Stomach smooth muscle (tissue), 2 donors: ENCODE measurements at regions not wholly inside any gene's neighbourhood (a gene's known extent, or its start where the extent isn't known, plus 50 kb on each side); places are given as distances from the start of the nearest gene placed in this dataset.

Source experiments
- H3K27ac ChIP-seq: one replicate; pipeline ENCODE4 v1.7.0; 2013; ENCODE audit warnings: mild to moderate bottlenecking, low read length, inconsistent platforms
- H3K27me3 ChIP-seq, 2 donors: one replicate each; pipeline ENCODE4 v1.7.0; 2013; ENCODE audit warnings: low read length in 2 of 2; ENCODE audit not compliant: insufficient read depth in 2 of 2, control insufficient read depth in 1 of 2
- H3K36me3 ChIP-seq, 2 donors: one replicate each; pipeline ENCODE4 v1.7.0; 2013; ENCODE audit warnings: low read length in 2 of 2; ENCODE audit not compliant: control insufficient read depth in 2 of 2, insufficient read depth in 2 of 2
- H3K4me1 ChIP-seq: one replicate; pipeline ENCODE4 v1.7.0; 2013; ENCODE audit warnings: low read length; ENCODE audit not compliant: control insufficient read depth, insufficient read depth
- H3K4me3 ChIP-seq, 2 donors: one replicate each; pipeline ENCODE4 v1.7.0; 2013; ENCODE audit warnings: low read length in 2 of 2
- H3K9ac ChIP-seq, 2 donors: one replicate each; pipeline ENCODE4 v1.7.0; 2013; ENCODE audit warnings: low read length in 2 of 2, mild to moderate bottlenecking in 1 of 2
- H3K9me3 ChIP-seq, 2 donors: one replicate each; pipeline ENCODE4 v1.7.0; 2013; ENCODE audit warnings: low read length in 2 of 2; ENCODE audit not compliant: control insufficient read depth in 2 of 2
- donor health status: healthy.
- donor health status: Pancreatic carcinoma.

GRCh38 chr2:204223544-204223943 lies 287.0 kb downstream of the ICOS start:
- H3K4me3 ChIP-seq, result no peak overlapping the region
- no peaks in the 10 kb centered on the region for H3K27me3 ChIP-seq
- H3K27ac ChIP-seq, result no peak overlapping the region
- H3K4me1 ChIP-seq, result peaks cover 9% of the 10 kb centered on the region
- H3K9me3 ChIP-seq, result no peaks in the 10 kb centered on the region
- H3K9ac ChIP-seq, result no peak overlapping the region
- H3K36me3 ChIP-seq, result no peaks in the 10 kb centered on the region

GRCh38 chr2:204225671-204226073 lies 289.1 kb downstream of the ICOS start:
- Histone ChIP-seq H3K4me1 (peaks cover 9% of the 10 kb centered on the region), H3K27me3 (no peaks in the 10 kb centered on the region), H3K36me3 (no peaks in the 10 kb centered on the region), H3K4me3 (no peak overlapping the region), H3K9me3 (no peaks in the 10 kb centered on the region), H3K9ac (no peak overlapping the region), H3K27ac (no peak overlapping the region)

DNA sequence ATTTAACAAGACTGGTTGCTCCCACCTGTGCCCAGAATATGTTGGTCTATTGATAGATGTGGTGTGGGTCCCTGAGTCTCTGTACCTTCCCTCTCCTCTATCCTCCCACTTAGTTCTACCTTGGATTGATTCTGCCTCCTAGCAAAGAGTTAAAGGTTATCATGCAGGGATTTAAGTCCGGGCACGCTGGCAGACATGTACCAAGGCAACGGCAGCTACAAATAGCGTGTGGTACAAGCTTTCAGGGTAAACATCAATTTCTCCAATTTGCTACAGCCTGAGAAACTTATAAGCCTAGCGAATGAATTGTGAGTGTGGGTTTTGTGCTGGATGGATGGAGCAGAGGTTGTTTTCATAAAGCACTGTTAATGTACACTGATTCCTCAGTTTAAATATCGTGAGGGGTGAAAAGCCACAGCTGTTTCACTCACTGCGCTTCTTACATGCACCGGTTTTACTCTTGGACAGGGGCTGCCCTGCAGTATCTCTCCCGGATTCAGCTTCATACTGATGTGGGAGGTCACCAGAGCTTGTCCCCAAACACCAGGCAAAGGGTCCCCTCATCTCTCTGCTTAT lies 289.8 kb downstream of the ICOS start:
- H3K36me3 ChIP-seq, result no peaks in the 10 kb centered on the region
- H3K9me3 ChIP-seq, result no peaks in the 10 kb centered on the region
- H3K27me3 ChIP-seq, result no peaks in the 10 kb centered on the region
- H3K4me3 ChIP-seq, result no peak overlapping the region
- no peak overlapping the region for H3K27ac ChIP-seq
- no peak overlapping the region for H3K9ac ChIP-seq
- peaks cover 9% of the 10 kb centered on the region for H3K4me1 ChIP-seq

- Histone ChIP-seq H3K27me3 (no peaks in the 10 kb centered on the region), H3K9me3 (no peaks in the 10 kb centered on the region), H3K9ac (no peak overlapping the region), H3K27ac (no peak overlapping the region), H3K4me3 (no peak overlapping the region), H3K4me1 (peaks cover 9% of the 10 kb centered on the region), H3K36me3 (no peaks in the 10 kb centered on the region)
These were observed 291.8 kb downstream of the ICOS start for GRCh38 chr2:204228169-204228886.

DNA sequence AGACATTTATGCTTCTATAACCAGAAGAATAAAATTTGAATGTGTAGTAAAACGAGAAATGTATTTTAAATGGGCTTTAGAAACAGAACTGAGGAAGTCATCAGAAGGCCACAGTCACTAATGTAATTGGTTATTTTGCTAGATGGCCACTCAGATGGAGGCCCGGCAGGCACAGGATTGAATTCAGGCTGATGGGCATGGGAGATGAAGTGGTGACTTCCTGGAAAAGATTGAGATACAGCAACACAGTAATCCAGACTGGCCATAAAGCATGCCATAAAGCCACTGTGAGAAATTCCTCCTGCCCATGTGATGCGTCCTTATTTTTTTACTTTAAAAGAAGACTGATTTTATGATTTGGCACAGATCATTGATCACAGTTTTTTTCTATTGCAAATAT lies 297.7 kb downstream of the ICOS start:
- H3K4me1 ChIP-seq, result peaks cover 3% of the 10 kb centered on the region
- H3K9ac ChIP-seq, result no peak overlapping the region
- no peaks in the 10 kb centered on the region for H3K9me3 ChIP-seq
- H3K36me3 ChIP-seq, result no peaks in the 10 kb centered on the region
- no peak overlapping the region for H3K4me3 ChIP-seq
- H3K27ac ChIP-seq, result no peak overlapping the region
- H3K27me3 ChIP-seq, result no peaks in the 10 kb centered on the region

- no peak overlapping the region for H3K9ac ChIP-seq
- no peak overlapping the region for H3K27ac ChIP-seq
- H3K9me3 ChIP-seq, result no peaks in the 10 kb centered on the region
- no peaks in the 10 kb centered on the region for H3K36me3 ChIP-seq
- H3K4me3 ChIP-seq, result no peak overlapping the region
- peaks cover 3% of the 10 kb centered on the region for H3K4me1 ChIP-seq
- no peaks in the 10 kb centered on the region for H3K27me3 ChIP-seq
These were observed 298.3 kb downstream of the ICOS start for GRCh38 chr2:204234879-204235278.

- Histone ChIP-seq H3K4me1 (peaks cover 3% of the 10 kb centered on the region), H3K36me3 (no peaks in the 10 kb centered on the region), H3K27me3 (no peaks in the 10 kb centered on the region), H3K9me3 (no peaks in the 10 kb centered on the region), H3K4me3 (no peak overlapping the region), H3K9ac (no peak overlapping the region), H3K27ac (no peak overlapping the region)
These were observed 300.9 kb downstream of the ICOS start for GRCh38 chr2:204237416-204237815.

DNA sequence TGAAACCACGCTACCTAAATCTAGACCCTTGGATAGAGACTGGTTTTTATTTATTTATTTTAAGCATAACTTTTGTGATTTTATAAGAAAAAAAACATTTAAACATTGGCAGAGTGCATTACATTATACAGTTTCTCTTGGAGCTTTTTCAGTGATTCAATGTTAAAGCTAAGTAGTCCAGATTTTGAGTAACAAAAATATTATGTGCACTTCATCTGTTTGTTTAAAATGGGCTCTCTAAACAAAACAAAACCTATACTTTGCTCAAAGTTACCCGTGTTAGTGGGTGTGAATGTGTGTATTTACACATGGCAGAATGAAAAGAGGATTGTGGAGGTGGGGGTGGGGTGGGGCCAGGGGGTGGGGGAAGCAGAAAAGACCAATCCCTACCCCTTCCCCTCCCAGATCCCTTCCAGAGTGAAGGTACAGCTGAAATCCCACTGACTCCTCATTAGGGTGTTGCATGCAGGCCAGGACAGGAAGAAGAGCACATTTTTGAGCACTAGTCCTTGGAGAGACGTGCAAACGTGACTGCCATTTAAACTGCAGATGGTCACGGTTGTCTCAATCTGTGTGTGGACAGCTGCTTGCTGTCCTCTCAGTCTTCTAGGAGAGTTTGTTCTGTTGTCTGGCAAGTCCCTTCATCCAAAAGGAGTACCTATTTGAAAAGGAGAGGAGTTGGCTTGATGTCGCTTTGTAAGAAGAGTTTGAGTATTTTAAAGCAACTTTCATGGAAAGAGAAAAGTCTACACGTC lies 303.0 kb downstream of the ICOS start:
- H3K4me3 ChIP-seq, result no peak overlapping the region
- H3K9ac ChIP-seq, result no peak overlapping the region
- H3K27ac ChIP-seq, result no peak overlapping the region
- peaks cover 3% of the 10 kb centered on the region for H3K4me1 ChIP-seq
- H3K9me3 ChIP-seq, result no peaks in the 10 kb centered on the region
- no peaks in the 10 kb centered on the region for H3K27me3 ChIP-seq
- H3K36me3 ChIP-seq, result no peaks in the 10 kb centered on the region

DNA sequence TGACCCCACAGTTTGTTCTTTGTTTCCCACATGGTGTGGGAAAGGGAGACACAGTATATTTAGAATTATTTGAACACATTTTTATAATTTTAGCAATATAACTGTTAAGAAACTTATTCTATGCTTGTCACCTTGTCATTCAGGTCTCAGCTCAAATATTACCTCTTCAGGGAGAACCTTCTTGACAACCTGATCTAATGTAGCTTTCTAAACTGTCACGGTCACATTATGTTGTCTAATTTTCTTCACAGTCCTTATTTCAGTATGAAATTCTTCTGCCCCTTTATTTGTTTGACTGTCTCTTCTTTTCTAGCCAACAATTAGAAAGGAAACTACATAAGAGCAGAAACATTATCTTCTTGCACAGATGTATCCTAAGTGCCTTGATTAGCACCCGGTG lies 304.3 kb upstream of the PARD3B start:
- Histone ChIP-seq H3K27me3 (no peaks in the 10 kb centered on the region), H3K9ac (no peak overlapping the region), H3K27ac (no peak overlapping the region), H3K9me3 (no peaks in the 10 kb centered on the region), H3K4me3 (no peak overlapping the region), H3K4me1 (peaks cover 5% of the 10 kb centered on the region), H3K36me3 (no peaks in the 10 kb centered on the region)

- Histone ChIP-seq H3K4me3 (no peak overlapping the region), H3K4me1 (peaks cover 5% of the 10 kb centered on the region), H3K27me3 (no peaks in the 10 kb centered on the region), H3K36me3 (no peaks in the 10 kb centered on the region), H3K27ac (no peak overlapping the region), H3K9me3 (no peaks in the 10 kb centered on the region), H3K9ac (no peak overlapping the region)
These were observed 295.8 kb upstream of the PARD3B start for GRCh38 chr2:204249437-204249836.

DNA sequence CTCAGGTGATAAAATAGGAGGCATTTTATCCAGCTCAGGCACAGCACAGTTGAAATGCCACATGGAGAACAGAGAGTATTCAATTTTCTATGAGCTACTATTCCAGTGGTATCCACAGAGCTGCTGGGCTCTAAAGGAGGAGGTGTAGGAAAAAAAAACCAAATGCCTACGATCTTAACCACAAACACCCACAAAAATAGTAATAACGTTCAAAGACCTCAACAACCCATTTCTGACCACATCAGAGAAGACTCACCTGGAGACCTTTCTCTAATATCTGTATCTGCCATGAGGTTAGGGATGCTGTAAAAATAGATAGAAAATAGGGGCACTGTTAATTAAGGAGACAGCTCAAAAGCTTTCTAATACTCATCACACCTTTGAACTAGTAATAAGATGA lies 294.6 kb upstream of the PARD3B start:
- Histone ChIP-seq H3K36me3 (no peaks in the 10 kb centered on the region), H3K9ac (no peak overlapping the region), H3K27me3 (no peaks in the 10 kb centered on the region), H3K9me3 (no peaks in the 10 kb centered on the region), H3K4me3 (no peak overlapping the region), H3K4me1 (no peaks in the 10 kb centered on the region), H3K27ac (no peak overlapping the region)
